Epithelial cell of prostate (primary cell): ENCODE measurements at regions not wholly inside any gene's neighbourhood (a gene's known extent, or its start where the extent isn't known, plus 50 kb on each side); places are given as distances from the start of the nearest gene placed in this dataset.

Source experiments
- DNase-seq: peaks from one replicate; pipeline ENCODE4 v3.0.0-alpha.2; 2011; ENCODE audit warnings: low read depth, low spot score
- H3K27ac ChIP-seq: fragments of 450-650 bp; 2 replicates; pipeline ENCODE4 v1.5.1; 2017; ENCODE audit warnings: mild to moderate bottlenecking

- peak overlapping the region; percentile 69 for H3K27ac ChIP-seq
Observed at GRCh38 chr5:73314395-73315257, 134.0 kb downstream of the FOXD1 start.

GRCh38 chr5:73312872-73313510 lies 135.6 kb downstream of the FOXD1 start:
- no peak for DNase-seq
- no peak overlapping the region for H3K27ac ChIP-seq

More at GRCh38 chr5:73314395-73315257, 134.0 kb downstream of the FOXD1 start:
- DNase-seq, result no peak

- H3K27ac ChIP-seq, result peak overlapping the region; percentile 72
- DNase-seq, result no peak
Observed at GRCh38 chr5:73312146-73312871, 136.3 kb downstream of the FOXD1 start.

GRCh38 chr5:73311291-73312110 lies 137.1 kb downstream of the FOXD1 start:
- peak overlapping the region; percentile 72 for H3K27ac ChIP-seq
- no peak for DNase-seq

- no peak for DNase-seq
- H3K27ac ChIP-seq, result no peak overlapping the region
Observed at GRCh38 chr5:73307645-73308355, 134.8 kb downstream of the TMEM174 start.

- DNase-seq, result no peak
Observed at GRCh38 chr5:73306741-73307275, 133.8 kb downstream of the TMEM174 start.

GRCh38 chr5:73306078-73306719 lies 133.2 kb downstream of the TMEM174 start:
- no peak for DNase-seq

More at GRCh38 chr5:73306741-73307275, 133.8 kb downstream of the TMEM174 start:
- no peak overlapping the region for H3K27ac ChIP-seq

GRCh38 chr5:73305386-73305785 lies 132.4 kb downstream of the TMEM174 start:
- no peak overlapping the region for H3K27ac ChIP-seq
- no peak for DNase-seq

More at GRCh38 chr5:73306078-73306719, 133.2 kb downstream of the TMEM174 start:
- H3K27ac ChIP-seq, result no peak overlapping the region

- no peak for DNase-seq
Observed at GRCh38 chr5:73304381-73304780, 131.4 kb downstream of the TMEM174 start.

GRCh38 chr5:73303148-73304079 lies 130.4 kb downstream of the TMEM174 start:
- no peak for DNase-seq
- no peak overlapping the region for H3K27ac ChIP-seq

More at GRCh38 chr5:73304381-73304780, 131.4 kb downstream of the TMEM174 start:
- H3K27ac ChIP-seq, result no peak overlapping the region

- H3K27ac ChIP-seq, result no peak overlapping the region
- DNase-seq, result no peak
Observed at GRCh38 chr5:73302797-73303147, 129.8 kb downstream of the TMEM174 start.

GRCh38 chr5:73301208-73301901 lies 128.4 kb downstream of the TMEM174 start:
- DNase-seq, result no peak
- no peak overlapping the region for H3K27ac ChIP-seq

- H3K27ac ChIP-seq, result no peak overlapping the region
- DNase-seq, result no peak
Observed at GRCh38 chr5:73300337-73301207, 127.6 kb downstream of the TMEM174 start.

GRCh38 chr5:73299665-73300336 lies 126.8 kb downstream of the TMEM174 start:
- no peak overlapping the region for H3K27ac ChIP-seq
- DNase-seq, result no peak

GRCh38 chr5:73298772-73299630 lies 126.0 kb downstream of the TMEM174 start:
- no peak overlapping the region for H3K27ac ChIP-seq
- DNase-seq, result no peak
